ENCODE measurements at regions not wholly inside any gene's neighbourhood (a gene's known extent, or its start where the extent isn't known, plus 50 kb on each side); places are given as distances from the start of the nearest gene placed in this dataset.

GRCh38 chr22:46092011-46092410 lies 58.3 kb upstream of the PPARA start:
- peaks cover 1% of the 10 kb centered on the region; the same call in 1 of the 2 replicates for H3K79me2 ChIP-seq (ENCODE audit: insufficient read depth, low read length)
- no peak overlapping the region for H3K4ac ChIP-seq (ENCODE audit: low read depth, low read length)
- Mint-ChIP-seq H3K27me3 (ENCODE audit: low read depth) (no peaks in the 10 kb centered on the region; the same call in 1 of the 2 replicates), H3K9me3 (no peaks in the 10 kb centered on the region), H3K27ac (no peak overlapping the region), H3K4me1 (no peaks in the 10 kb centered on the region; a peak in 1 of 4 replicates), H3K36me3 (ENCODE audit: insufficient read depth in 1 of 3, low read depth in 3 of 3) (no peaks in the 10 kb centered on the region), H3K4me3 (no peak overlapping the region)
- H3K23me2 ChIP-seq (ENCODE audit: insufficient read length, low read depth, low read length, poor library complexity, severe bottlenecking): no peaks in the 10 kb centered on the region
- no peak overlapping the region for H2AK5ac ChIP-seq (ENCODE audit: insufficient read length, low read length)
- no peaks in the 10 kb centered on the region for H4K20me1 ChIP-seq (ENCODE audit: control insufficient read depth, insufficient read depth, insufficient read length)
- no peak overlapping the region for H4K8ac ChIP-seq (replicated peaks; ENCODE audit: insufficient read length, low read depth, low read length)
- no peak overlapping the region for H2AFZ ChIP-seq (ENCODE audit: low read length)
- no peak overlapping the region for H3K56ac ChIP-seq (ENCODE audit: insufficient read length, low read depth, low read length)
- no peaks in the 10 kb centered on the region for H3K79me1 ChIP-seq (ENCODE audit: insufficient read depth, low read depth, low read length, poor library complexity, severe bottlenecking)
- no peak for DNase-seq
- no peak for TF ChIP-seq CTCF (conservative IDR thresholded peaks at IDR 0.05)
- no peak overlapping the region for H4K5ac ChIP-seq (ENCODE audit: insufficient read length, low read depth, low read length)
- H2BK5ac ChIP-seq (ENCODE audit: insufficient read length, low read length): no peak overlapping the region
- no peaks in the 10 kb centered on the region for H3K4me1 ChIP-seq (ENCODE audit: insufficient read depth, low read length)
- H2BK15ac ChIP-seq (ENCODE audit: low read depth, low read length): no peak overlapping the region
- H3K23ac ChIP-seq (ENCODE audit: insufficient read length, low read depth, low read length): no peak overlapping the region
- no peak overlapping the region for H2BK12ac ChIP-seq (ENCODE audit: insufficient read length, low read depth, low read length)
- H4K91ac ChIP-seq (ENCODE audit: insufficient read length, low read depth, low read length): no peak overlapping the region
- H3T11ph ChIP-seq (ENCODE audit: low read length): no peak overlapping the region
- no peak overlapping the region for H2BK120ac ChIP-seq (ENCODE audit: low read depth, low read length, poor library complexity, severe bottlenecking)
- H3K27ac ChIP-seq (ENCODE audit: insufficient read length, low read depth, low read length): no peak overlapping the region
- H2BK20ac ChIP-seq (ENCODE audit: low read depth, low read length, poor library complexity, severe bottlenecking): no peak overlapping the region
- no CpG with 5 or more reads among the region's 13 CpGs for WGBS (ENCODE audit: extremely low coverage, insufficient read length, low lambda C conversion rate)
- no peaks in the 10 kb centered on the region for H3K9me3 ChIP-seq (ENCODE audit: control insufficient read depth, low read depth, low read length)
- H3K27me3 ChIP-seq (ENCODE audit: insufficient read depth, low read length): no peaks in the 10 kb centered on the region
- H3K18ac ChIP-seq (ENCODE audit: insufficient read length, low read depth, low read length): no peak overlapping the region
- H3K4me2 ChIP-seq (ENCODE audit: insufficient read depth, insufficient read length, low read length): no peak overlapping the region
- H3K14ac ChIP-seq (ENCODE audit: insufficient read depth, low read length): no peak overlapping the region
- no peak overlapping the region for H3K9ac ChIP-seq (ENCODE audit: extremely low read depth, insufficient read length, low read length)
